H1 (cell line): ENCODE measurements at regions not wholly inside any gene's neighbourhood (a gene's known extent, or its start where the extent isn't known, plus 50 kb on each side); places are given as distances from the start of the nearest gene placed in this dataset.

Experiments
- CHD1 ChIP-seq: IDR thresholded peaks from 2 replicates; pipeline ENCODE4 v1.6.1; 2012; ENCODE audit warnings: low read depth, low read length, improper control_type of control experiment
- CHD2 ChIP-seq: IDR thresholded peaks from 2 replicates; pipeline ENCODE4 v1.6.1; 2012; ENCODE audit warnings: low read length, improper control_type of control experiment
- MAX ChIP-seq: IDR thresholded peaks from 2 replicates; pipeline ENCODE4 v1.6.1; 2012; ENCODE audit warnings: inconsistent platforms
- POLR2A ChIP-seq, 2 experiments: IDR thresholded peaks; 1 replicate in 1 of 2; 2 replicates in 1 of 2; pipeline ENCODE4 v1.6.1; 2011; ENCODE audit warnings: low read depth in 2 of 2, low read length in 2 of 2, mild to moderate bottlenecking in 2 of 2; ENCODE audit errors: control extremely low read depth in 1 of 2
- POLR2AphosphoS5 ChIP-seq: IDR thresholded peaks from 2 replicates; pipeline ENCODE4 v1.6.1; 2011; ENCODE audit warnings: low read depth, low read length
- TF ChIP-seq, protein P1 (sequence below), 3 experiments: IDR thresholded peaks; 1 replicate in 2 of 3; 2 replicates in 1 of 3; pipeline versions ENCODE4 v1.5.1 to v1.6.1; 2011; ENCODE audit warnings: low read length in 3 of 3, mild to moderate bottlenecking in 3 of 3, inconsistent platforms in 2 of 3, low read depth in 1 of 3, moderate library complexity in 1 of 3; ENCODE audit not compliant: insufficient read depth in 1 of 3; ENCODE audit errors: control extremely low read depth in 1 of 3

GRCh38 chr7:23887660-23888059, 177.6 kb downstream of the STK31 start:
- TF ChIP-seq CHD1 (no peak), POLR2AphosphoS5 (no peak), CHD2 (no peak), POLR2A (IDR thresholded peaks at IDR 0.05; ENCODE audit: control extremely low read depth in 1 of 2, low read depth in 2 of 2, low read length in 2 of 2) (no peak), MAX (no peak)
- TF ChIP-seq, protein P1, sequence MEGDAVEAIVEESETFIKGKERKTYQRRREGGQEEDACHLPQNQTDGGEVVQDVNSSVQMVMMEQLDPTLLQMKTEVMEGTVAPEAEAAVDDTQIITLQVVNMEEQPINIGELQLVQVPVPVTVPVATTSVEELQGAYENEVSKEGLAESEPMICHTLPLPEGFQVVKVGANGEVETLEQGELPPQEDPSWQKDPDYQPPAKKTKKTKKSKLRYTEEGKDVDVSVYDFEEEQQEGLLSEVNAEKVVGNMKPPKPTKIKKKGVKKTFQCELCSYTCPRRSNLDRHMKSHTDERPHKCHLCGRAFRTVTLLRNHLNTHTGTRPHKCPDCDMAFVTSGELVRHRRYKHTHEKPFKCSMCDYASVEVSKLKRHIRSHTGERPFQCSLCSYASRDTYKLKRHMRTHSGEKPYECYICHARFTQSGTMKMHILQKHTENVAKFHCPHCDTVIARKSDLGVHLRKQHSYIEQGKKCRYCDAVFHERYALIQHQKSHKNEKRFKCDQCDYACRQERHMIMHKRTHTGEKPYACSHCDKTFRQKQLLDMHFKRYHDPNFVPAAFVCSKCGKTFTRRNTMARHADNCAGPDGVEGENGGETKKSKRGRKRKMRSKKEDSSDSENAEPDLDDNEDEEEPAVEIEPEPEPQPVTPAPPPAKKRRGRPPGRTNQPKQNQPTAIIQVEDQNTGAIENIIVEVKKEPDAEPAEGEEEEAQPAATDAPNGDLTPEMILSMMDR (IDR thresholded peaks at IDR 0.05; ENCODE audit: control extremely low read depth in 1 of 3, insufficient read depth in 1 of 3, low read depth in 1 of 3, low read length in 3 of 3): no peak
